Endothelial cell of umbilical vein (primary cell): ENCODE measurements at regions not wholly inside any gene's neighbourhood (a gene's known extent, or its start where the extent isn't known, plus 50 kb on each side); places are given as distances from the start of the nearest gene placed in this dataset.

Experiments
- BruUV-seq: library from RNA; stranded (reverse); fragments of 400-500 nt; replicated peaks from 2 replicates; lab custom pipeline; 2021; lab: Mats Ljungman, UMichigan
- CTCF ChIA-PET: fragments of 300-600, 350-600 bp; sonication (Branson Sonifier 250); formaldehyde crosslinking; loops from one replicate; lab custom pipeline; 2021; ENCODE audit warnings: antibody characterized with exemption, inconsistent platforms; lab: Charles Lee
- POLR2A ChIA-PET: fragments of 300-600, 350-600 bp; sonication (Branson Sonifier 250); formaldehyde crosslinking; loops from one replicate; lab custom pipeline; 2021; ENCODE audit warnings: antibody characterized with exemption, inconsistent platforms; lab: Charles Lee
- DNase-seq: peaks from one replicate; pipeline ENCODE4 v3.0.0-alpha.2; 2011; ENCODE audit warnings: low read depth, low spot score
- FAIRE-seq: peaks from 2 replicates; lab custom pipeline; 2011; peaks lifted over from hg19 to GRCh38; lab: Jason Lieb, UNC
- H2AFZ ChIP-seq: 2 replicates; pipeline ENCODE4 v1.6.0; 2012; ENCODE audit warnings: low read depth, low read length, control low read depth, inconsistent platforms
- H3K27ac ChIP-seq: 2 replicates; pipeline ENCODE4 v1.5.1; 2011; ENCODE audit warnings: low read depth, mild to moderate bottlenecking, control low read depth, low read length, moderate library complexity; ENCODE audit not compliant: insufficient read depth
- H3K27me3 ChIP-seq, 2 experiments: 2 replicates each; pipeline versions ENCODE4 v1.6.0 to v1.6.1; 2011; ENCODE audit warnings: low read length in 2 of 2, mixed read lengths in 1 of 2; ENCODE audit not compliant: control insufficient read depth in 2 of 2, insufficient read depth in 2 of 2
- H3K36me3 ChIP-seq, 2 experiments: 2 replicates in 1 of 2; 3 replicates in 1 of 2; pipeline ENCODE4 v1.5.1; 2011; ENCODE audit warnings: low read length in 2 of 2, mild to moderate bottlenecking in 1 of 2, moderate library complexity in 1 of 2; ENCODE audit not compliant: control insufficient read depth in 2 of 2, insufficient read depth in 2 of 2; ENCODE audit errors: extremely low read depth in 1 of 2
- H3K4me1 ChIP-seq: 3 replicates; pipeline ENCODE4 v1.5.1; 2011; ENCODE audit warnings: mild to moderate bottlenecking, low read length; ENCODE audit not compliant: control insufficient read depth, insufficient read depth; ENCODE audit errors: extremely low read depth
- H3K4me2 ChIP-seq: 2 replicates; pipeline ENCODE4 v1.6.1; 2011; ENCODE audit warnings: low read length, control low read depth, mixed read lengths; ENCODE audit not compliant: insufficient read depth
- H3K4me3 ChIP-seq, 3 experiments: fragments of 200-600 bp in 1 of 3; sonication (generic), shearing (Covaris generic) in 1 of 3; replicated peaks in 1 of 3; 2 replicates each; pipeline ENCODE4 v1.5.1; 2011 to 2016; ENCODE audit warnings: control low read depth in 3 of 3, low read length in 3 of 3, mild to moderate bottlenecking in 2 of 3, inconsistent platforms in 1 of 3, low read depth in 1 of 3, moderate library complexity in 1 of 3; ENCODE audit not compliant: insufficient read depth in 1 of 3
- H3K79me2 ChIP-seq: 2 replicates; pipeline ENCODE4 v1.6.0; 2012; ENCODE audit warnings: low read length, inconsistent platforms; ENCODE audit not compliant: control insufficient read depth, insufficient read depth
- H3K9ac ChIP-seq: replicated peaks from 2 replicates; pipeline ENCODE3; 2011; ENCODE audit warnings: low read length, control low read depth; ENCODE audit not compliant: insufficient read depth; ENCODE audit errors: extremely low read depth
- H3K9me1 ChIP-seq: replicated peaks from 3 replicates; pipeline ENCODE4 v1.6.0; 2011; ENCODE audit warnings: mild to moderate bottlenecking, low read length; ENCODE audit not compliant: control insufficient read depth, insufficient read depth; ENCODE audit errors: extremely low read depth
- H3K9me3 ChIP-seq: replicated peaks from 2 replicates; pipeline ENCODE4 v1.5.1; 2012; ENCODE audit warnings: low read length, inconsistent platforms; ENCODE audit not compliant: control insufficient read depth, insufficient read depth
- H4K20me1 ChIP-seq: replicated peaks from 2 replicates; pipeline ENCODE3; 2011; ENCODE audit warnings: mild to moderate bottlenecking, low read length; ENCODE audit not compliant: control insufficient read depth, insufficient read depth; ENCODE audit errors: extremely low read depth
- EZH2 ChIP-seq: IDR thresholded peaks from 2 replicates; pipeline ENCODE4 v1.6.1; 2012; ENCODE audit warnings: borderline replicate concordance, low read depth, mild to moderate bottlenecking, moderate library complexity, low read length, inconsistent platforms; ENCODE audit not compliant: severe bottlenecking
- MYC ChIP-seq: IDR thresholded peaks from one replicate; pipeline ENCODE4 v1.6.1; 2011; ENCODE audit warnings: mild to moderate bottlenecking, low read depth, low read length
- POLR2A ChIP-seq: IDR thresholded peaks from 2 replicates; pipeline ENCODE4 v1.6.1; 2012; ENCODE audit warnings: low read depth, mild to moderate bottlenecking, control low read depth, low read length
- dilution Hi-C: fragments of 300-500 bp; cut with MboI; formaldehyde crosslinking; loops from one replicate; pipeline ENCODE4 v1.15.0; 2019; ENCODE audit warnings: low sequenced_read_pairs; ENCODE audit not compliant: extremely low pct_ligation_motif_present
- intact Hi-C: fragments of 100-400 bp; cut with micrococcal nuclease; formaldehyde crosslinking; loops from one replicate; pipeline ENCODE4 v1.10.0; 2022

- peaks cover 2% of the 10 kb centered on the region for H3K9me3 ChIP-seq
- H3K4me1 ChIP-seq = no peaks in the 10 kb centered on the region
- FAIRE-seq (no peak), DNase-seq (no peak)
- ChIA-PET POLR2A (no interaction called here), CTCF (no interaction called here)
- no peaks in the 10 kb centered on the region for H3K9me1 ChIP-seq
- H3K4me3 ChIP-seq = no peak overlapping the region
- H2AFZ ChIP-seq = no peak overlapping the region
- dilution Hi-C loops = no loop called here
- intact Hi-C loops = no loop called here
- H3K79me2 ChIP-seq = no peaks in the 10 kb centered on the region
- no TSS peak for BruUV-seq
- no peaks in the 10 kb centered on the region for H3K36me3 ChIP-seq
- no peaks in the 10 kb centered on the region for H3K27me3 ChIP-seq
- TF ChIP-seq MYC (no peak), POLR2A (no peak)
- H3K27ac ChIP-seq = no peak overlapping the region
- no peak overlapping the region for H3K9ac ChIP-seq
- no peak overlapping the region for H3K4me2 ChIP-seq
- H4K20me1 ChIP-seq = no peaks in the 10 kb centered on the region
Observed at GRCh38 chr11:115961159-115962003, 457.2 kb upstream of the CADM1 start.

GRCh38 chr11:115959081-115959486, 454.9 kb upstream of the CADM1 start:
- Histone ChIP-seq H3K9me1 (no peaks in the 10 kb centered on the region), H2AFZ (no peak overlapping the region), H3K36me3 (no peaks in the 10 kb centered on the region), H3K4me2 (no peak overlapping the region), H4K20me1 (no peaks in the 10 kb centered on the region), H3K9ac (no peak overlapping the region), H3K27me3 (no peaks in the 10 kb centered on the region), H3K27ac (no peak overlapping the region), H3K79me2 (no peaks in the 10 kb centered on the region), H3K4me1 (no peaks in the 10 kb centered on the region), H3K9me3 (peaks cover 3% of the 10 kb centered on the region), H3K4me3 (no peak overlapping the region)
- CTCF ChIA-PET = no interaction called here
- TF ChIP-seq POLR2A = no peak
- TF ChIP-seq EZH2 = no peak
- intact Hi-C loops (no loop called here), dilution Hi-C loops (no loop called here)
- no TSS peak for BruUV-seq
- POLR2A ChIA-PET = no interaction called here
- DNase-seq (no peak), FAIRE-seq (no peak)
